ENCODE measurements at regions not wholly inside any gene's neighbourhood (a gene's known extent, or its start where the extent isn't known, plus 50 kb on each side); places are given as distances from the start of the nearest gene placed in this dataset.
"Not testable (repeated sequence)": the region's sequence is repeated elsewhere in the genome, so short reads cannot be mapped to it uniquely, and the experiment has no call there.

GRCh38 chr6:26857289-26857688 is 197.7 kb upstream of the ZNF322 start:
- not testable (repeated sequence) for H3K4me3 ChIP-seq (ENCODE audit: low read depth in 1 of 2, low read length in 2 of 2); H3K27ac ChIP-seq (ENCODE audit: low read depth in 2 of 2, low read length in 1 of 2); H3K27me3 ChIP-seq (ENCODE audit: control insufficient read depth in 1 of 2, insufficient read depth in 2 of 2, low read length in 2 of 2); H3K36me3 ChIP-seq (ENCODE audit: control insufficient read depth in 2 of 2, insufficient read depth in 2 of 2, low read length in 1 of 2); H3K9me3 ChIP-seq (ENCODE audit: control insufficient read depth in 2 of 2, insufficient read depth in 1 of 2, low read depth in 1 of 2, low read length in 1 of 2); H3K4me1 ChIP-seq (ENCODE audit: control insufficient read depth in 2 of 2, insufficient read depth in 2 of 2, low read length in 1 of 2)
- 50 to 59% methylated on average over 2 of the region's 2 CpGs for WGBS, 2 donors

GRCh38 chr6:26859067-26859770 is 199.7 kb upstream of the ZNF322 start:
- not testable (repeated sequence) for H3K4me1 ChIP-seq (ENCODE audit: control insufficient read depth in 2 of 2, insufficient read depth in 2 of 2, low read length in 1 of 2); H3K36me3 ChIP-seq (ENCODE audit: control insufficient read depth in 2 of 2, insufficient read depth in 2 of 2, low read length in 1 of 2); H3K4me3 ChIP-seq (ENCODE audit: low read depth in 1 of 2, low read length in 2 of 2); H3K27ac ChIP-seq (ENCODE audit: low read depth in 2 of 2, low read length in 1 of 2); H3K27me3 ChIP-seq (ENCODE audit: control insufficient read depth in 1 of 2, insufficient read depth in 2 of 2, low read length in 2 of 2); H3K9me3 ChIP-seq (ENCODE audit: control insufficient read depth in 2 of 2, insufficient read depth in 1 of 2, low read depth in 1 of 2, low read length in 1 of 2)
- WGBS, 2 donors = 83 to 84% methylated on average over 2 of the region's 5 CpGs

GRCh38 chr6:26859771-26860163 is 200.2 kb upstream of the ZNF322 start:
- H3K9me3 ChIP-seq (ENCODE audit: control insufficient read depth in 2 of 2, insufficient read depth in 1 of 2, low read depth in 1 of 2, low read length in 1 of 2); H3K27ac ChIP-seq (ENCODE audit: low read depth in 2 of 2, low read length in 1 of 2); H3K4me1 ChIP-seq (ENCODE audit: control insufficient read depth in 2 of 2, insufficient read depth in 2 of 2, low read length in 1 of 2); H3K4me3 ChIP-seq (ENCODE audit: low read depth in 1 of 2, low read length in 2 of 2); H3K36me3 ChIP-seq (ENCODE audit: control insufficient read depth in 2 of 2, insufficient read depth in 2 of 2, low read length in 1 of 2); H3K27me3 ChIP-seq (ENCODE audit: control insufficient read depth in 1 of 2, insufficient read depth in 2 of 2, low read length in 2 of 2): not testable (repeated sequence)
- 88 to 95% methylated on average over 2 of the region's 2 CpGs for WGBS, 2 donors

GRCh38 chr6:26861913-26862312 is 202.4 kb upstream of the ZNF322 start:
- 97 to 100% methylated on average over 1 to 2 of the region's 2 CpGs for WGBS, 2 donors

GRCh38 chr6:26863641-26864040 is 204.1 kb upstream of the ZNF322 start:
- not testable (repeated sequence) for H3K4me3 ChIP-seq (ENCODE audit: low read depth in 1 of 2, low read length in 2 of 2); H3K36me3 ChIP-seq (ENCODE audit: control insufficient read depth in 2 of 2, insufficient read depth in 2 of 2, low read length in 1 of 2); H3K9me3 ChIP-seq (ENCODE audit: control insufficient read depth in 2 of 2, insufficient read depth in 1 of 2, low read depth in 1 of 2, low read length in 1 of 2); H3K27me3 ChIP-seq (ENCODE audit: control insufficient read depth in 1 of 2, insufficient read depth in 2 of 2, low read length in 2 of 2); H3K4me1 ChIP-seq (ENCODE audit: control insufficient read depth in 2 of 2, insufficient read depth in 2 of 2, low read length in 1 of 2); H3K27ac ChIP-seq (ENCODE audit: low read depth in 2 of 2, low read length in 1 of 2)
- WGBS, 2 donors = 84 to 89% methylated on average over 6 of the region's 6 CpGs

More at GRCh38 chr6:26861913-26862312, 202.4 kb upstream of the ZNF322 start:
- H3K4me1 ChIP-seq (ENCODE audit: control insufficient read depth in 2 of 2, insufficient read depth in 2 of 2, low read length in 1 of 2); H3K9me3 ChIP-seq (ENCODE audit: control insufficient read depth in 2 of 2, insufficient read depth in 1 of 2, low read depth in 1 of 2, low read length in 1 of 2); H3K36me3 ChIP-seq (ENCODE audit: control insufficient read depth in 2 of 2, insufficient read depth in 2 of 2, low read length in 1 of 2); H3K27me3 ChIP-seq (ENCODE audit: control insufficient read depth in 1 of 2, insufficient read depth in 2 of 2, low read length in 2 of 2); H3K27ac ChIP-seq (ENCODE audit: low read depth in 2 of 2, low read length in 1 of 2); H3K4me3 ChIP-seq (ENCODE audit: low read depth in 1 of 2, low read length in 2 of 2): not testable (repeated sequence)

- WGBS, 2 donors = 86 to 92% methylated on average over 6 to 9 of the region's 9 CpGs
These were observed 239.2 kb upstream of the ZNF322 start for GRCh38 chr6:26898785-26899184.

GRCh38 chr6:26924206-26924605 is 264.7 kb upstream of the ZNF322 start:
- not testable (repeated sequence) for H3K9me3 ChIP-seq (ENCODE audit: control insufficient read depth in 2 of 2, insufficient read depth in 1 of 2, low read depth in 1 of 2, low read length in 1 of 2); H3K36me3 ChIP-seq (ENCODE audit: control insufficient read depth in 2 of 2, insufficient read depth in 2 of 2, low read length in 1 of 2); H3K4me1 ChIP-seq (ENCODE audit: control insufficient read depth in 2 of 2, insufficient read depth in 2 of 2, low read length in 1 of 2); H3K4me3 ChIP-seq (ENCODE audit: low read depth in 1 of 2, low read length in 2 of 2); H3K27ac ChIP-seq (ENCODE audit: low read depth in 2 of 2, low read length in 1 of 2); H3K27me3 ChIP-seq (ENCODE audit: control insufficient read depth in 1 of 2, insufficient read depth in 2 of 2, low read length in 2 of 2)
- 95 to 96% methylated on average over 2 of the region's 2 CpGs for WGBS, 2 donors

More at GRCh38 chr6:26898785-26899184, 239.2 kb upstream of the ZNF322 start:
- H3K4me3 ChIP-seq (ENCODE audit: low read depth in 1 of 2, low read length in 2 of 2); H3K9me3 ChIP-seq (ENCODE audit: control insufficient read depth in 2 of 2, insufficient read depth in 1 of 2, low read depth in 1 of 2, low read length in 1 of 2); H3K36me3 ChIP-seq (ENCODE audit: control insufficient read depth in 2 of 2, insufficient read depth in 2 of 2, low read length in 1 of 2); H3K4me1 ChIP-seq (ENCODE audit: control insufficient read depth in 2 of 2, insufficient read depth in 2 of 2, low read length in 1 of 2); H3K27me3 ChIP-seq (ENCODE audit: control insufficient read depth in 1 of 2, insufficient read depth in 2 of 2, low read length in 2 of 2); H3K27ac ChIP-seq (ENCODE audit: low read depth in 2 of 2, low read length in 1 of 2): not testable (repeated sequence)

- H3K27me3 ChIP-seq (ENCODE audit: control insufficient read depth in 1 of 2, insufficient read depth in 2 of 2, low read length in 2 of 2); H3K27ac ChIP-seq (ENCODE audit: low read depth in 2 of 2, low read length in 1 of 2); H3K4me3 ChIP-seq (ENCODE audit: low read depth in 1 of 2, low read length in 2 of 2); H3K9me3 ChIP-seq (ENCODE audit: control insufficient read depth in 2 of 2, insufficient read depth in 1 of 2, low read depth in 1 of 2, low read length in 1 of 2); H3K4me1 ChIP-seq (ENCODE audit: control insufficient read depth in 2 of 2, insufficient read depth in 2 of 2, low read length in 1 of 2); H3K36me3 ChIP-seq (ENCODE audit: control insufficient read depth in 2 of 2, insufficient read depth in 2 of 2, low read length in 1 of 2): not testable (repeated sequence)
- 65 to 77% methylated on average over 1 of the region's 2 CpGs for WGBS, 2 donors
These were observed 268.6 kb upstream of the ZNF322 start for GRCh38 chr6:26928190-26928589.

GRCh38 chr6:26937258-26937657 is 277.7 kb upstream of the ZNF322 start:
- H3K27ac ChIP-seq (ENCODE audit: low read depth in 2 of 2, low read length in 1 of 2); H3K36me3 ChIP-seq (ENCODE audit: control insufficient read depth in 2 of 2, insufficient read depth in 2 of 2, low read length in 1 of 2); H3K4me1 ChIP-seq (ENCODE audit: control insufficient read depth in 2 of 2, insufficient read depth in 2 of 2, low read length in 1 of 2); H3K27me3 ChIP-seq (ENCODE audit: control insufficient read depth in 1 of 2, insufficient read depth in 2 of 2, low read length in 2 of 2); H3K4me3 ChIP-seq (ENCODE audit: low read depth in 1 of 2, low read length in 2 of 2); H3K9me3 ChIP-seq (ENCODE audit: control insufficient read depth in 2 of 2, insufficient read depth in 1 of 2, low read depth in 1 of 2, low read length in 1 of 2): not testable (repeated sequence)
- 88 to 91% methylated on average over 1 of the region's 1 CpG for WGBS, 2 donors

GRCh38 chr6:26951211-26951610 is 291.7 kb upstream of the ZNF322 start:
- H3K36me3 ChIP-seq (ENCODE audit: control insufficient read depth in 2 of 2, insufficient read depth in 2 of 2, low read length in 1 of 2); H3K4me3 ChIP-seq (ENCODE audit: low read depth in 1 of 2, low read length in 2 of 2); H3K27ac ChIP-seq (ENCODE audit: low read depth in 2 of 2, low read length in 1 of 2); H3K9me3 ChIP-seq (ENCODE audit: control insufficient read depth in 2 of 2, insufficient read depth in 1 of 2, low read depth in 1 of 2, low read length in 1 of 2); H3K4me1 ChIP-seq (ENCODE audit: control insufficient read depth in 2 of 2, insufficient read depth in 2 of 2, low read length in 1 of 2); H3K27me3 ChIP-seq (ENCODE audit: control insufficient read depth in 1 of 2, insufficient read depth in 2 of 2, low read length in 2 of 2): not testable (repeated sequence)
- 91 to 94% methylated on average over 3 of the region's 3 CpGs for WGBS, 2 donors

All from esophagus (tissue), 2 donors.